GM21528 (cell line): ENCODE measurements at regions not wholly inside any gene's neighbourhood (a gene's known extent, or its start where the extent isn't known, plus 50 kb on each side); places are given as distances from the start of the nearest gene placed in this dataset.
"Not testable (repeated sequence)": the region's sequence is repeated elsewhere in the genome, so short reads cannot be mapped to it uniquely, and the experiment has no call there.

Source experiments
- ATAC-seq: cut with Tn5 transposase; IDR thresholded peaks from one replicate; pipeline ENCODE4 v1.9.1; 2021; ENCODE audit warnings: mild to moderate bottlenecking, moderate library complexity; ENCODE audit not compliant: unreplicated experiment, low FRiP score

DNA sequence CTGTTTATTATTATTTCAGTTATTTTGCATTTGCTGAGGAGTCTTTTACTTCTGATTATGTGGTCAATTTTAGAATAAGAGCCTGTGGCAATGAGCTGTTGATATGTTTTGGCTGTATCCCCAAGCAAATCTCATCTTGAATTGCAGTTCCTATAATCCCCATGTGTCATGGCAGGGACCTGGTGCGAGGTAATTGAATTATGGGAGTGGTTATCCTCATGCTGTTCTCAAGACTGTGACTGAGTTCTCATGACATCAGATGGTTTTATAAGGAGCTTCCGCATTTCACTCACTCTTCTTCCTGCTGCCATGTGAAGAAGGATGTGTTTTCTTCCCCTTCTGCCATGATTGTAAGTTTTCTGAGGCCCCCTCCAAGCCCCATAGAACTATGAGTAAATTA, 114.9 kb upstream of the SLCO6A1 start:
- ATAC-seq: no peak

- ATAC-seq: no peak
These were observed 118.7 kb upstream of the SLCO6A1 start for GRCh38 chr5:102617191-102618187.

- no peak for ATAC-seq
These were observed 123.5 kb upstream of the SLCO6A1 start for GRCh38 chr5:102622262-102622661.

DNA sequence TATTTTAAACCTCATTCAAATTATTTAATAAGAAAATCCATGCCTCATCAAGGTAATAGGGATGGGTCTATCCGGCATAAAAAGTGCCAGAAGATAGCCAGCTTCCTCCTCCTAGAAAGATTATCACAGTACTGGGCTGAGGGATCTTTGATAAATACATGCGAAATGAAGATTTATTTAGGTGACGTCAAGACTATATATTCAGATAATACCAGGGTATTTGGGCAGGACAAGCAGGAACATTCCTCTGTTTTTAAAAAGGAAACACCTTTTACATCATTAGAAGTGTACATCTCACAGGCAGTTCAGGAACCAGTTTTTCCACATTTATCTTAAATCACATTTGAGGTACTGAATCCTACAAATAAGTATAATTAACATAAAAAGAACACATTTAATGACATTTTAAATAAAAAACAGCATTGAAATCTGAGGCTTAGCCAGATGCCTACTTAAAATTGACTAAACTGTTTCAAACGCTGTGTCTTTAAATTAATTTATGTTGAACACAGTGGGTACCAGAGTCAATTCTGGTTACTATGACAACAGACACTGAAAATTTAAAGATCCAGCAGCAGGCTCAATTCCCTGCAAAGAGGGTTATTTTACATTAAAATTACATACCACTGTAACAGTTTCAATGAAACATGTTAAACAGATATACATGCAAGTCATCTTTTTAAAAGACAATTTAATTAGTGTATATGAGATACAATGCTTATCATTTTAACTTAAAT, 124.7 kb upstream of the SLCO6A1 start:
- ATAC-seq: no peak

DNA sequence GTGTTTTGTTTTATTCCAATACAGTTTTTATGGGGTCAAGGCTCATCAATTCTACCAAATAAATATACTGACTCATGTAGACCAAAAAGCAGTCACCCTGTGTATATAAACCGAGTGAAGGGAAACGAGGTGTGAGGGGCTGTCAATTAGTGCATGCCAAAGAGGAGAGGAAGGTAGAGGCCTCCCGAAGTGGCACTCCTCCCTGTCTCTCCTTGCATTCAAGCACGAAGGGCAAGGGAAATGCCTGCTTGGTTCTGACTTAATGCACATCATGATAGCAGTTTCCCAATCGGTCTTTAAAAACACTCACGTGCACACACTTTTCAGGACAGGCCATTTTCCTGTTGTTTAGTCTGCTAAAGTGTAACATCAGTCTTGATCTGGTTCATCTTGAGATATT, 125.6 kb upstream of the SLCO6A1 start:
- no peak for ATAC-seq

GRCh38 chr5:102625468-102625867, 126.7 kb upstream of the SLCO6A1 start:
- ATAC-seq: no peak

DNA sequence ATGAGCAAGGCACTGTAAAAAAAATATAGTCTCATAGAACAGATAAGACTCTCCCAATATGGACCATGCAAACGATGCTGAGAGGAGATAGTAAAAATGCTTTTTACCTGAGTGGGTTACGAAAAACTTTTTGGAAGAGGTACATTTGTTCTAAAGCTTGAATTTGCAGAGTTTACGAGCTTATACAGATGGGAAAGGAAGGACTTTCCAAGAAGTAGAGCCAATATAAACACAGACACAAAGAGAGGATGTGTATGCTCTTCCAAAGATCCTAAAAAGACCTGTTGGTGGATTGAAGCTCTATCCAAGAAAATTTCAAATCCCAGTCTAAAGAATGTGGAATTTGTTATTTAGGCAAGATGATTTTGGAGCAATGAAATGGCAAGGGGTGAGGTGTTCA, 127.1 kb upstream of the SLCO6A1 start:
- no peak for ATAC-seq

- ATAC-seq: no peak
These were observed 127.8 kb upstream of the PAM start for GRCh38 chr5:102627315-102627714.

DNA sequence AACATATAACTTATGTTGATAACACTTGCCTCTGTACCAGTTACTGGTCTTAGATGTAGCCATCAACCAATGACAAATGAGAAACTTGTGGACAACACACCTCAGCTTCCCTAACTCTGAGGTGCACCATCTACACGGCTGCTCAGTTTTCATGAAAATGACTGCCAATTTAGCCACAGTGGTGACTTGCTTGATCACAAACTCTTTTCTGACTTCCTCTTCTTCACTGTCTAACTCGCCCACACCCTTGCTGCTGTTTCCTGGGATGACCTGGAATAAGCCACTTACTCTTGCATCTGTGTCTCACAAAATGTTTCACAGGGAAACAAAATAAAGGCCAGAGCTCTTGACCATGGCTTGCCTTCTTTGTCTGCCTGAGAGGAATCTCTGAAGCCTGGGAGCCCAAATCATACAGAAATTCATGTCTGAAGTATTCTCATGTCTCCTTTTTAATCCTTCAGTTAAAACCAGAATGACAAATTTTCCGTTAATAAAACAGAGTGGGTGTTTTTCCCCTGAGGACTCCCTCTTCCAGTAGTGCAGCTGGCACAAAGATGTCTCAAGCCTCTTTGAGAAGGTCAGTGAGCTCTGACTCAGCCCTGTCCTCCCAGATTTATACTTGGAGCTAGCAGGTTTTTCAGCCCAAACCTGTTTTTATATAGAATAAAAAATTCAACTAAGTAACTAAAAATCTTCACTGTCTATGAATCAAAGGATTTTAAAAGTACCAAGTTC, 126.5 kb upstream of the PAM start:
- ATAC-seq: no peak

DNA sequence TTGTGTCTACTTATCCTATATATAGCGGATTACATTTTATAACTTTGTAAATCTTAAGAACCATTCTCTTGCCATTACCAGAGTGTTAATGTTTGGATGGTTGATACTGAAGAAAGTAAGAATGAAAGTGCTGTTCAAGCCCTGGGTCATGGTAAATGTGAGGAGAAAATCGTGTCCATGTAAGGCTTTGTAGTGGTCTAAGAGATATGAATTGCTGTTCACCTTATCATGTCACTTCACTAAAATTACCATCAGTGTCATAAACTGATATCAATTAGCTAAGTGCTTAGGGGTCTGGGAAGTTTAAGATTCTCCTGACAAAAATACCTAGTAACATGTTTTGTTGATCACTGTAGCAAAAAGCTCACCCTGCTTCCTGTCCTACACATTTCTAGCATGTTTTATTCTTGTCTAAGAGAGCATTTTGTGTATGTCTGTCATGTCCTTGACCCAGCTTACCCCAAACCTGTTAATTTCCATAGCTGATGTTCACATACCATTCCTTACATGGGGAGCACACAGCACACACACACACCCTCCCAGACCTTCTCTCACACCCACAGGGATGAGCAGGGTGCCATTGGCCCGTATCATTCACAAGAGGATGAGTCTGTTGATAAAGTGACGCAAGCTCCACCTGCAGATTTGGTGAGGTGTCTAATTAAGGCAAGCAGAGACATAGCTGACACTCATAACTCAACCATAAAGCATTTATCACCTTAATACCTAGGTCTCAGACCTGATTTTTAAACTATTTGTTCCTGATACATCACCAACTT, 125.1 kb upstream of the PAM start:
- no peak for ATAC-seq

- not testable (repeated sequence) for ATAC-seq
These were observed 119.7 kb upstream of the PAM start for GRCh38 chr5:102635399-102635798.

DNA sequence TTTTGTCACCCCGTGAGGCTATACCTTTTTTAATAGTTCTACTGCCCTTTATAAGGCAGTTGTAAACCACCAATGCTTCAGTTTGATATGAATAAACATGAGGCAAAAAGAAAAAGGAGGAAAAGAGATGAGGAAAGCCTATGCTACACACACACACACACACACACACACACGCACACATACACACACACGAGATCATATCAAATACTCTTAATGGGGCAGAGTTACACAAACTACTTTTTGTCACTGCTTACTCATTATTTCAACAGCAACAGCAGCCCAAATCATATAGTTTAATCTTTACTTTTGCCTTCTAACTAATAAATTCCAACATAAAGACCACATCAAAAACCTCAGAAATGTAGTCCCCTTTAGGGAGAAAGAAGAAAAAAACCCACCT, 116.8 kb upstream of the PAM start:
- no peak for ATAC-seq

GRCh38 chr5:102638912-102639652, 116.0 kb upstream of the PAM start:
- no peak for ATAC-seq

DNA sequence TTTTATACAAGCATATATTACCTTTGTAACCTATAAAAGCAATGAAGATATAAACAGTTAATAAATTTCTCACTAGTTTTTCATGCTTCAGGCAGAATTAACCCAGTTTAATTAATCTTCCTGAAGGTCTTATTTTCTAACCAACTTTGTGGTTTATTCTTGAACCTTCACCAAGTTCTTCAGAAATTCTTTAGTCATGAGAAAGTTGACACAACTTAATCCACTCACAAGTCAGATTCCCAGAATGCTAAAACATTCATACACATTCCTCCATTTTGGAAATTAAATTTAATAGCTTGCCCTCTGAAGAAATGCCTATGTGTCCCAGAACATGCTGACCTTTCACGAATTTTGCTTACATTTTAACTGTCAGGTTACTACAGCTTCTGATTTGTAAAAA, 105.4 kb upstream of the PAM start:
- no peak for ATAC-seq

DNA sequence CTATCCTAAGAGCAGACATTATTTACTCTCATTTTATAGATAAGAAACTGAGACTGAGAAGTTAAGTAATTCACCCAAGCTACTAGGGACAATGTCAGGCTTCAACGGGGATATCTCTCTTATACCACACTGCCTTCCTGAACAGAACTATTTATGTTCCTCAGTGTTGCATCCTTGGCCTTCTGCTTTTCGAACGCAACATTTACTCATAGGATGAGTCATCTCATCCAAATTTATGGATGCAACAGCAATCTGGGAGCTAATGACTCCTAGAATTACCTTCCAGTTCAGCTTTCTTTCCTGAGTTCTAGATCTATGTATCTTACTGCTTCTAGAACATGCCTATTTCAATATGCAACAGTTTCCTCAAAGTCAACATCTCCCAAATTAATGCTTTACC, 103.6 kb upstream of the PAM start:
- no peak for ATAC-seq

DNA sequence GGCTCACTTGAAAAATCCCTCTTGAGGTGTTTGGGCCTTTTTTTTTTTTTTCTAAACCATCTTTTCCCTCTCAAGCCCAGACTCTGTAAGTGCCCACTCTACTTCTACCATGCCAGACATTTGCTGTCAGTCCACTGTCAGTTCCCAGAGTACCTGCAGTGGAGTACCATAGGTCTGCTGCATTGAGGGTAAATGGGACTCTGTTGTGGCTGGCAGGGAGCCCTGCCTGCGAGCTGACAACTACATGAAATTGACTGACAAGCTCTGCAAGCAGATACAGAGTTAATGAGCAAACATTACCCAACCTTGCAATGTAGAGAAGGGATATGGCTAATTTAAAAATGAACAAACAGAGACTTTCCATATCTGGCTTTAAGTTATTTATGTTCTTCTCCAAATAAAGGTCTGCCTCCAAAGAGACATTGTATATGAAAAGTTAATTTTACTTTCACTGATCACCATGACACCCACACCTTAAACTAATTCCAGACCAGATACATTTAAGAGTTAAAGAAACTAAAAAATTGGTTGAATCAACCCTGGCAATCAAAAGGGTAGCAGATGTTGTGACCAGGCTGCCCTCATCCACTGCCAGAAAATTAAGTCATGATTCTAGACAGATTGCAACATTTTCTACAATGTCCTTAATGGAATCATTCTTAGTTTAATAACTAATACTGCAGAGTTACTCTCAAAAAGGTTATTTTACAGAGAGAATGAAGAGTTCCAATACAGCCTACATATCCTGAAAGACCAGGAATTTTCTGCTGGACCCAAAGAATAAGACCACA, 100.4 kb upstream of the PAM start:
- no peak for ATAC-seq

- ATAC-seq: no peak
These were observed 96.0 kb upstream of the PAM start for GRCh38 chr5:102659151-102659550.

DNA sequence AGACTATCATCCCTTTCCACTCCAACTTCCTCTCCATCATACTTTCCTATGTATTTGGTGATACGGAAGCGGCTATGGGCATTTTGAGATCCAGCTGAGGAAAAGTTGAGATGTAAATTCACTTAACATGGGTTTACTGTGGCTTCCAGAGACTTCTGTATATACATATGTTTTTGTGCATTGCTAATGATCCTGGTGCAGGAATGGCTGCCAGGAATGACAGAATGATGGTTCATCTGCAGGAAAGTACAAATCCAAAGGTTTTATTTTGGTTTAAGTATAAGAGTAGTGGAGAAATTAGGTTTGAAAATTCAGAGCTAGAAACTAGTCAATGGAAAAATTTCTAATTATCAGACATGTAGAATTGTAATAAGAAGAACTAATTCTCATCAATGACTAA, 95.0 kb upstream of the PAM start:
- ATAC-seq: no peak
